ENCODE measurements at regions not wholly inside any gene's neighbourhood (a gene's known extent, or its start where the extent isn't known, plus 50 kb on each side); places are given as distances from the start of the nearest gene placed in this dataset.

DNA sequence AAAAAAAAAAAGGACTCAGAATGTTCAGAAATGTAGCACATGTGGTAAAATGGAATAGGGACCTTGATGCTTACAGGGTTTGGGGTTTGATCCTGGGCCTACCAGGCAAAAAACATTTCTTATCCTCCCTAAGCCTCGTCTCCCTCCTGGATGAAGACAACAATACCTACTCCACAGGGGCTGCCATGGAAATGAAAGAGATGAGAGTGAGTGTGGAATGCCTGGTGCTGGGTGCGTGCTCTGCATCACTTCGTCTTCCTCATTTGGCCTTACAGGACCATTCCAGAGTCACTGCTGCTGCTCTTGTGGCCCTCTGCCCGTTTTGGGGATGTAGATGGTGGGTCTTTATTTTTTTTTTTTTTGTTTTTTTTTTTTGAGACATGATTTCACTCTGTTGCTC lies 692.9 kb upstream of the EEF2KMT start:
- no peak for DNase-seq

DNA sequence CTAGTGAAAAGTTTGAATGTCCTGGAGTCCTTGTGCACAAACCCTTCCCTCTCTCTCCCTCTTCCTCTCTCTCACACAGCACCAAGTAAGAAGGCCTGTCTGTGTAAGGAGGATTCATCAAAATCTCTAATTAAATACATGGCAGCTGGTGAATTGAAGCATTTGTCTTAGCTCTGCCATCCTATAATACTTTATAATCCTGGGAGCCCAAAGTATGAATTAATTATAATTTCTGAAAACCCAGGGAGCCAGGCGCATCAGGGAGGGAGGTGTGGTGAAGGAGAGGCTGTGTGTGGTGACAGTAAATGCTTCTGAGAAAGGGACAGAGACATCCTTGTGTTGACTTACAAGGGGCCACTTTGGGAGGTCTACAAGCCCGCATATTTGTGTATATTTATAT lies 691.4 kb upstream of the EEF2KMT start:
- no peaks in the 10 kb centered on the region for H3K4me1 ChIP-seq
- no peak for DNase-seq
- H3K27ac ChIP-seq = no peak overlapping the region
- no peaks in the 10 kb centered on the region for H3K36me3 ChIP-seq
- no peak overlapping the region for H3K4me3 ChIP-seq
- no peaks in the 10 kb centered on the region for H3K27me3 ChIP-seq
- TF ChIP-seq, protein P1, sequence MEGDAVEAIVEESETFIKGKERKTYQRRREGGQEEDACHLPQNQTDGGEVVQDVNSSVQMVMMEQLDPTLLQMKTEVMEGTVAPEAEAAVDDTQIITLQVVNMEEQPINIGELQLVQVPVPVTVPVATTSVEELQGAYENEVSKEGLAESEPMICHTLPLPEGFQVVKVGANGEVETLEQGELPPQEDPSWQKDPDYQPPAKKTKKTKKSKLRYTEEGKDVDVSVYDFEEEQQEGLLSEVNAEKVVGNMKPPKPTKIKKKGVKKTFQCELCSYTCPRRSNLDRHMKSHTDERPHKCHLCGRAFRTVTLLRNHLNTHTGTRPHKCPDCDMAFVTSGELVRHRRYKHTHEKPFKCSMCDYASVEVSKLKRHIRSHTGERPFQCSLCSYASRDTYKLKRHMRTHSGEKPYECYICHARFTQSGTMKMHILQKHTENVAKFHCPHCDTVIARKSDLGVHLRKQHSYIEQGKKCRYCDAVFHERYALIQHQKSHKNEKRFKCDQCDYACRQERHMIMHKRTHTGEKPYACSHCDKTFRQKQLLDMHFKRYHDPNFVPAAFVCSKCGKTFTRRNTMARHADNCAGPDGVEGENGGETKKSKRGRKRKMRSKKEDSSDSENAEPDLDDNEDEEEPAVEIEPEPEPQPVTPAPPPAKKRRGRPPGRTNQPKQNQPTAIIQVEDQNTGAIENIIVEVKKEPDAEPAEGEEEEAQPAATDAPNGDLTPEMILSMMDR (IDR thresholded peaks at IDR 0.05) = no peak
- TF ChIP-seq POLR2A (IDR thresholded peaks at IDR 0.05) = no peak
- H3K9me3 ChIP-seq = no peaks in the 10 kb centered on the region

More for the DNA sequence above, 692.9 kb upstream of the EEF2KMT start:
- Histone ChIP-seq H3K4me3 (no peak overlapping the region), H3K4me1 (no peaks in the 10 kb centered on the region), H3K9me3 (no peaks in the 10 kb centered on the region), H3K36me3 (no peaks in the 10 kb centered on the region), H3K27me3 (no peaks in the 10 kb centered on the region), H3K27ac (no peak overlapping the region)
- TF ChIP-seq, protein P1 (IDR thresholded peaks at IDR 0.05) = no peak
- TF ChIP-seq POLR2A (IDR thresholded peaks at IDR 0.05) = no peak

DNA sequence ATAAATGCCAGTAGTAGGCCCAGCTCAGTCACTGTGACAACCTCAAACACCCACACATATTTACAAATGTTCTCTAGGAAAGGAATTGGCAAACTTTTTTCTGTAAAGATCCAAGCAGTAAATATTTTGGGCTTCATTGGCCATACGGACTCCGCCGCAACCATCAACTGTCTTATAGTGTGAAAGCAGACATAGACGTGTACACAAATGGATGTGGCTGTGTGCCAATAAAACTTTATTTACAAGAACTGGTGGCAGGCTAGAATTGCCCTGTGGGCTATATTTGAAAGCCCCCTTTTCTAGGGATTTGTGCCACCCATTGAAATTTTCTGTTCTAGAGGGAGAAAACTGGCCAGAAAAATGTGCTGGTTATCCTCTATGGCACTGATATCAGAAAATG lies 683.8 kb upstream of the EEF2KMT start:
- Histone ChIP-seq H3K4me1 (no peaks in the 10 kb centered on the region), H3K27me3 (no peaks in the 10 kb centered on the region), H3K9me3 (no peaks in the 10 kb centered on the region), H3K4me3 (no peak overlapping the region), H3K27ac (no peak overlapping the region), H3K36me3 (no peaks in the 10 kb centered on the region)
- no peak for DNase-seq
- TF ChIP-seq POLR2A (IDR thresholded peaks at IDR 0.05) = no peak
- TF ChIP-seq, protein P1 (IDR thresholded peaks at IDR 0.05) = no peak

DNA sequence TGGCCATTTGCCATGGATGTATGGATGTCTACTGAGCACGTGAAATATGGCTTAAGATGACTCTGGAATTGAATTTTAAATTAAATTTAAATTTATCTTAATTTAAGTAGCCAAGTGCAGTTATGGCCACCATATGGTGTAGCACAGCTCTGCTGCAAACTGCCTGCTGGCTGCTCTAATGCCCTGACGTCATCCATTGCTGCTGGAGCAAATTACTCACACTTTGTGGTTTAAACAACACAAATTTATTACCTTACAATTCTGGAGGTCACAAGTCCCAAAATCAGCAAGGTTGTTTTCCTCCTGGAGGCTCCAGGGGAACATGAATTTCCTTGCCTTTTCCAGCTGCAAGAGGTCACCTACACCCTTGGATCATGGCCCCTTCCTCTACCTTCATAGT lies 679.3 kb upstream of the EEF2KMT start:
- no peaks in the 10 kb centered on the region for H3K36me3 ChIP-seq
- H3K4me1 ChIP-seq = no peaks in the 10 kb centered on the region
- no peaks in the 10 kb centered on the region for H3K27me3 ChIP-seq
- H3K9me3 ChIP-seq = no peaks in the 10 kb centered on the region
- DNase-seq = no peak
- H3K4me3 ChIP-seq = no peak overlapping the region
- H3K27ac ChIP-seq = no peak overlapping the region
- TF ChIP-seq, protein P1 (IDR thresholded peaks at IDR 0.05) = no peak
- no peak for TF ChIP-seq POLR2A (IDR thresholded peaks at IDR 0.05)

DNA sequence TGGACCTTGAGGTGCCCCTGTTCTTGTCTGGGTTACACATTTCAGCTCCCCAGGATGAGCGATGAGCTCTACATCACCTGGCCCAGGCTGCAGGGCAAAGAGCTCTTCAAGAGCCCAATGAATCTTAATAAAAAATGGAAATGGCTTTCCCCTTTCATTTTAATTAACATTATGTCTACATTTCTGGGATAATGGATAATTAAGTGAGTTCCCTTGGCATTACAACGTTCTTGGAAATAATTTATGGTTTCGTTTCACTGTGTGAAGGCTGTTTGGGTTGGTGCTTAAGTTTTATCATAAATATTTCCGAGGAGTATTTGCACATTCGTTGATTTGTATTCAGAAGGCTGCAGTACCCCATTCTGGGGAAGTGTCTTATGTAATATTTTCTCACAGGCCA lies 678.3 kb upstream of the EEF2KMT start:
- TF ChIP-seq POLR2A (IDR thresholded peaks at IDR 0.05) = no peak
- TF ChIP-seq, protein P1 (IDR thresholded peaks at IDR 0.05) = no peak
- Histone ChIP-seq H3K27ac (no peak overlapping the region), H3K27me3 (no peaks in the 10 kb centered on the region), H3K4me1 (no peaks in the 10 kb centered on the region), H3K36me3 (no peaks in the 10 kb centered on the region), H3K4me3 (no peak overlapping the region), H3K9me3 (no peaks in the 10 kb centered on the region)
- DNase-seq = no peak

DNA sequence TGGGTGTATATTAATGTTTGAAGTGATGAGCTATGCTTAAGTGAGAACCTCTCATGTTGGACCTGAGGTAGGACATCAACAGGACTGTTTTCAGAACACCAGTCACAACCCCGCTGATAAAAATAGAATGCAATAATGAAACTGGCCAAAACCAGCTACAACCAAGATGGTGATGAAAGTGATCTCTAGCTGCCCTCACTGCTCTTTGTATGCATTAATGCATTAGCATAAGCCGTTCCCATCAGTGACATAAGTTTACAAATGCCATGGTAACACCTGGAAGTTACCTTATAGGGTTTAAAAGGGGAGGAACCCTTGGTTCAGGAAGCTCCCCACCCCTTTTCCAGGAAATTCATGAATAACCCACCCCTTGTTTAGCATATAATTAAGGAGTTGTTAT lies 672.5 kb upstream of the EEF2KMT start:
- Histone ChIP-seq H3K27ac (no peak overlapping the region), H3K4me1 (no peaks in the 10 kb centered on the region), H3K4me3 (no peak overlapping the region), H3K36me3 (no peaks in the 10 kb centered on the region), H3K27me3 (no peaks in the 10 kb centered on the region), H3K9me3 (no peaks in the 10 kb centered on the region)
- no peak for DNase-seq
- no peak for TF ChIP-seq POLR2A (IDR thresholded peaks at IDR 0.05)
- TF ChIP-seq, protein P1 (IDR thresholded peaks at IDR 0.05) = no peak
